Lung (tissue), 11 donors: ENCODE measurements at regions not wholly inside any gene's neighbourhood (a gene's known extent, or its start where the extent isn't known, plus 50 kb on each side); places are given as distances from the start of the nearest gene placed in this dataset.
"Not testable (repeated sequence)": the region's sequence is repeated elsewhere in the genome, so short reads cannot be mapped to it uniquely, and the experiment has no call there.

Experiments used
- ATAC-seq: fragments of 200-7000 bp; cut with Tn5 transposase; one replicate; pipeline ENCODE4 v1.9.1; 2020; ENCODE audit warnings: moderate number of reproducible peaks; ENCODE audit not compliant: insufficient read depth, low FRiP score
- DNase-seq, 3 donors: peaks; one replicate each; pipeline ENCODE4 v3.0.0-alpha.2; 2013 to 2017
- H3K27ac ChIP-seq, 2 donors: one replicate each; pipeline ENCODE4 v1.5.1; 2013; ENCODE audit warnings: mild to moderate bottlenecking in 2 of 2, moderate library complexity in 2 of 2, control low read depth in 1 of 2, inconsistent platforms in 1 of 2, low read depth in 1 of 2, low read length in 1 of 2
- H3K27me3 ChIP-seq, 3 donors: one replicate each; pipeline ENCODE4 v1.5.1; 2013; ENCODE audit warnings: low read length in 2 of 3; ENCODE audit not compliant: control insufficient read depth in 3 of 3, insufficient read depth in 3 of 3
- H3K36me3 ChIP-seq, 4 donors: one replicate each; pipeline ENCODE4 v1.5.1; 2013; ENCODE audit warnings: low read length in 4 of 4, mild to moderate bottlenecking in 1 of 4, moderate library complexity in 1 of 4; ENCODE audit not compliant: control insufficient read depth in 4 of 4, insufficient read depth in 4 of 4
- H3K4me1 ChIP-seq, 5 donors: one replicate each; pipeline ENCODE4 v1.5.1; 2013; ENCODE audit warnings: low read length in 5 of 5, mild to moderate bottlenecking in 2 of 5, moderate library complexity in 1 of 5; ENCODE audit not compliant: control insufficient read depth in 5 of 5, insufficient read depth in 5 of 5
- H3K4me3 ChIP-seq: one replicate; pipeline ENCODE4 v1.5.1; 2013; ENCODE audit warnings: mild to moderate bottlenecking, control low read depth, moderate library complexity
- H3K9ac ChIP-seq, 2 donors: one replicate each; pipeline ENCODE4 v1.5.1; 2013; ENCODE audit warnings: low read length in 2 of 2, control low read depth in 1 of 2; ENCODE audit not compliant: insufficient read depth in 1 of 2
- H3K9me3 ChIP-seq, 4 donors: one replicate each; pipeline ENCODE4 v1.5.1; 2013; ENCODE audit warnings: low read length in 3 of 4, mild to moderate bottlenecking in 1 of 4, moderate library complexity in 1 of 4; ENCODE audit not compliant: control insufficient read depth in 4 of 4, insufficient read depth in 3 of 4
- WGBS, 2 donors: extraction: QIAGEN DNeasy Blood & Tissue Kit; methylation state at CpG; one replicate each; pipeline ENCODE4 v1.1.7; 2013; 5-methylcytosine and 5-hydroxymethylcytosine counted together
- TF ChIP-seq, protein P1 (sequence below): IDR thresholded peaks from 2 replicates; pipeline ENCODE4 v1.5.1; 2012; ENCODE audit warnings: mild to moderate bottlenecking; ENCODE audit errors: control extremely low read depth, extremely low read depth
- donor health status: control.
- donor health status: control.
- donor health status: Bipolar disorder and iron deficiency.
- donor health status: healthy.
- donor health status: DM: yes; HTN: yes; CAD: no.

DNA sequence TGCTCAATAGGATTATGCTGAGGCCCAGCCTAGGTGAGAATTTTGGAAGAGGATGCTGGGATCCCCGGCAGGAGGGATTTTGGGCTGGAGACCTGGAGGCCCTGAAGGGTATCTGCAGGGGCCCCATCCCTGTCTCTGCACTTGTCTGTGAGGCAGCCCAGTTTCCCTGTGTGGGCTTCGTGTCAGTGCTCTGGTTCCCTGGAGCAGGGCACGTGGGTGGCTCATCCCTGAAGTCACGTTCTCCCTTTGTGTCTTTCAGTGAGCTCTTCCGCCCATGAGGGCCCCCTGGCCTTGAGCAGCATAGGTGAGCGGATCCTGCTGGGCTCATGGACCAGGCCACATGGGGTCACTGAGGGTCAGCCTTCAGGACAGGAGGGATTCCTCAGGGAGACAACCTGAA, 217.9 kb downstream of the SNRPN start:
- TF ChIP-seq, protein P1, sequence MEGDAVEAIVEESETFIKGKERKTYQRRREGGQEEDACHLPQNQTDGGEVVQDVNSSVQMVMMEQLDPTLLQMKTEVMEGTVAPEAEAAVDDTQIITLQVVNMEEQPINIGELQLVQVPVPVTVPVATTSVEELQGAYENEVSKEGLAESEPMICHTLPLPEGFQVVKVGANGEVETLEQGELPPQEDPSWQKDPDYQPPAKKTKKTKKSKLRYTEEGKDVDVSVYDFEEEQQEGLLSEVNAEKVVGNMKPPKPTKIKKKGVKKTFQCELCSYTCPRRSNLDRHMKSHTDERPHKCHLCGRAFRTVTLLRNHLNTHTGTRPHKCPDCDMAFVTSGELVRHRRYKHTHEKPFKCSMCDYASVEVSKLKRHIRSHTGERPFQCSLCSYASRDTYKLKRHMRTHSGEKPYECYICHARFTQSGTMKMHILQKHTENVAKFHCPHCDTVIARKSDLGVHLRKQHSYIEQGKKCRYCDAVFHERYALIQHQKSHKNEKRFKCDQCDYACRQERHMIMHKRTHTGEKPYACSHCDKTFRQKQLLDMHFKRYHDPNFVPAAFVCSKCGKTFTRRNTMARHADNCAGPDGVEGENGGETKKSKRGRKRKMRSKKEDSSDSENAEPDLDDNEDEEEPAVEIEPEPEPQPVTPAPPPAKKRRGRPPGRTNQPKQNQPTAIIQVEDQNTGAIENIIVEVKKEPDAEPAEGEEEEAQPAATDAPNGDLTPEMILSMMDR = no peak

DNA sequence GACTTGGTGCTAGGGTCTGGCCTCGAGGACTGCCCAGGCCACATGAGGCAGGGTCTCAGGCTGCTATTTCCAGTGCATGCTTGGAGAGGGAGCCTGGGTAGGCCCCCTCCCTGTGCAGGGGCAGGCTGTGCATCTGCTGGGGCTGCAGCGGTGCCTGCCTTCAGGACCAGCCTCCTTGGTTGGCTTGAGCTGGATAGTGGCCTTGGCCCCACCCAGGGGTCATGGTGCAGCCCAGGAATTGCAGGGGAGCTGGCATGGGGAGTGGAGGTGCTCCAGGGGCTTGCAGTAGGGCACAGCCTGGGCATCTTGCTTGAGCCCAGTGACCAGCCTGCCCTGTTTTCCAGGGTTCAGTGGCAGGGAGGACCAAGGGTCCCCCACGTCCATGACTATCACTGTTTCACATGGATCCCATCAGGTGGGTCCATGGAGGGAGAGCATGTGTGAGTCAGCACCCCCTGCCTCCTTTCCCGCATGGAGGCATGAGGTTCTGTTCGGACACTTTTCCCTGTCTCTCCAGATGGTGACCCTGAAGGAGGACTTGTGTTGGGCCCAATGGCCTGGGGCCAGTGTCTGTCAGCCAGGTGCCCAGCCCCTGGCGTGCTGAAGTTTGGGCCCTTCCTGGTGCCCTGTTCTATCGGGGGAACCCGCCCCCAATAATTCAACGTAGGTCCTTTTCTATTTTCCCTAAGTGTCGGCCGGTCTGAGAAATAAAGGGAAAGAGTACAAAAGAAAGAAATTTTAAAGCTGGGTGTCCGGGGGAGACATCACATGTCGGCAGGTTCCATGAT, 218.6 kb downstream of the SNRPN start:
- WGBS, 2 donors = 86 to 89% methylated on average over 13 of the region's 13 CpGs
- no peaks in the 10 kb centered on the region for H3K36me3 ChIP-seq
- DNase-seq = no peak

More for the DNA sequence above, 217.9 kb downstream of the SNRPN start:
- WGBS, 2 donors = 73 to 78% methylated on average over 6 of the region's 6 CpGs
- ATAC-seq = no peak
- H3K4me1 ChIP-seq = no peaks in the 10 kb centered on the region
- no peaks in the 10 kb centered on the region for H3K36me3 ChIP-seq
- no peak overlapping the region for H3K9ac ChIP-seq
- H3K4me3 ChIP-seq = no peak overlapping the region
- H3K9me3 ChIP-seq = peaks cover 0 to 71% (median 2%) of the 10 kb centered on the region in 4 donors
- no peak for DNase-seq
- H3K27ac ChIP-seq = no peak overlapping the region
- no peaks in the 10 kb centered on the region for H3K27me3 ChIP-seq

DNA sequence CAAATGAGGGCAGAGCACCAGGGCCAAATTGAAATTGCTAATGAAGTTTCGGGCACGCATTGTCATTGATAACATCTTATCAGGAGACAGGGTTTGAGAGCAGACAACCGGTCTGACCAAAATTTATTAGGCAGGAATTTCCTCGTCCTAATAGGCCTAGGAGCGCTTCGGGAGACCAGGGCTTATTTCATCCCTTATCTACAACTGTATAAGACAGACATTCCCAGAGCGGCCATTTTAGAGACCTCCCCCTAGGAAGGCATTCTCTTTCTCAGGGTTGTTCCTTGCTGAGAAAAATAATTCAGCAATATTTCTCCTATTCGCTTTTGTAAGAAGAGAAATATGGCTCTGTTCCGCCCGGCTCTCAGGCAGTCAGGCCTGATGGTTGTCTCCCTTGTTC, 219.4 kb downstream of the SNRPN start:
- DNase-seq, H3K27ac ChIP-seq, H3K4me3 ChIP-seq, H3K9ac ChIP-seq, H3K27me3 ChIP-seq, H3K36me3 ChIP-seq, H3K4me1 ChIP-seq, ATAC-seq: not testable (repeated sequence)
- WGBS, 2 donors = 84 to 89% methylated on average over 10 of the region's 10 CpGs
- peaks cover 0 to 83% (median 2%) of the 10 kb centered on the region in 4 donors for H3K9me3 ChIP-seq

More for the DNA sequence above, 218.6 kb downstream of the SNRPN start:
- ATAC-seq = no peak
- Histone ChIP-seq H3K4me3 (no peak overlapping the region), H3K27me3 (no peaks in the 10 kb centered on the region), H3K9ac (no peak overlapping the region), H3K27ac (no peak overlapping the region), H3K4me1 (no peaks in the 10 kb centered on the region), H3K9me3 (peaks cover 0 to 78% (median 2%) of the 10 kb centered on the region in 4 donors)
- TF ChIP-seq, protein P1 = no peak

DNA sequence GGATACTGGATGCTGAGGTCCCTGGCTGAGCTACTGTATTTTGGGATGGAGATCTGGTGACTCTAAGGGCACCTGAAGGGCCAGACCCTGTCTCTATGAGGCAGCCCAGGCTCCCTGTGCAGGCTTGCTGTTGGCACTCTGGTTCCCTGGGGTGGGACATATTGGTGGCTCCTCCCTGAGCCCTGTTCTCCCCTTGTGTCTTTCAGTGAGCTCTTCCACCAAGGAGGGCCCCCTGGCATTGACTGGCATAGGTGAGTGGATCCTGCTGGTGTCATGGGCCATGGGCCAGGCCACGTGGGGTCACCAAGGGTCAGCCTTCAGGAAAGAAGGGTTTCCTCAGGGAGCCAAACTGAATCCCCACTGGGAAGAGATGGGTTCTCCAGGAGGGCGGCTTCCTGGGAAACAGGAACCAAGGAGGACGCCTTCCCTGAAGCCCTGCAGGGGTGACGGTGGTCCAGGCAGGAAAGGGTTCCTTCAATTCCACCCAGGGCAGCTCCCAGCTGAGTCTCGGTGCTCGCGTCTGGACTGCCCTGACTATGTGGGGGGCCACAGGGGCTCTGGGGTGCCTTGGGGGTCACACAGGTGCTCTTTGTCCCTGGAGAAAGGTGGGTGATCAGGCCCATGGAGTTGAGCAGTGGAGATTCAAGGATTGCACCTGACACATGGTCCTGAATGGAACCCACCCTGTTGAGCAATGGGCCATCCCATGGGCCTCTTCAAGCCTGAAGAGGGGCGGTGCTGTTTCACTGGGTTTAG, 220.4 kb downstream of the SNRPN start:
- Histone ChIP-seq H3K4me3 (no peak overlapping the region), H3K27ac (no peak overlapping the region), H3K9ac (no peak overlapping the region), H3K27me3 (no peaks in the 10 kb centered on the region), H3K4me1 (no peaks in the 10 kb centered on the region), H3K36me3 (no peaks in the 10 kb centered on the region), H3K9me3 (peaks cover 0 to 87% (median 2%) of the 10 kb centered on the region in 4 donors)
- ATAC-seq = no peak
- DNase-seq = no peak
- TF ChIP-seq, protein P1 = no peak
- WGBS, 2 donors = 80 to 84% methylated on average over 8 of the region's 8 CpGs
